H9 (cell line): ENCODE measurements at regions not wholly inside any gene's neighbourhood (a gene's known extent, or its start where the extent isn't known, plus 50 kb on each side); places are given as distances from the start of the nearest gene placed in this dataset.

ENCODE experiments used
- DNase-seq: peaks from one replicate; pipeline ENCODE4 v3.0.0-alpha.2; 2017
- H2AFZ ChIP-seq: one replicate; pipeline ENCODE4 v1.6.1; 2013; ENCODE audit warnings: mild to moderate bottlenecking, low read length, control low read depth, moderate library complexity
- H2AK5ac ChIP-seq: 2 replicates; pipeline ENCODE4 v1.6.1; 2013; ENCODE audit warnings: low read length, control low read depth, mixed read lengths; ENCODE audit not compliant: insufficient read length
- H2BK120ac ChIP-seq: one replicate; pipeline ENCODE4 v1.6.1; 2013; ENCODE audit warnings: low read depth, mild to moderate bottlenecking, low read length, control low read depth, inconsistent platforms; ENCODE audit not compliant: poor library complexity, severe bottlenecking
- H2BK12ac ChIP-seq: 2 replicates; pipeline ENCODE4 v1.6.1; 2013; ENCODE audit warnings: low read length, control low read depth, mixed read lengths, low read depth; ENCODE audit not compliant: insufficient read length
- H2BK15ac ChIP-seq: 2 replicates; pipeline ENCODE4 v1.6.1; 2013; ENCODE audit warnings: low read depth, low read length, control low read depth
- H2BK20ac ChIP-seq: one replicate; pipeline ENCODE4 v1.6.1; 2013; ENCODE audit warnings: low read depth, mild to moderate bottlenecking, low read length, control low read depth, inconsistent platforms; ENCODE audit not compliant: poor library complexity, severe bottlenecking
- H2BK5ac ChIP-seq: 2 replicates; pipeline ENCODE4 v1.6.1; 2013; ENCODE audit warnings: low read length, control low read depth, mixed read lengths; ENCODE audit not compliant: insufficient read length
- H3K14ac ChIP-seq: 2 replicates; pipeline ENCODE4 v1.6.1; 2013; ENCODE audit warnings: low read length, control low read depth; ENCODE audit not compliant: insufficient read depth
- H3K18ac ChIP-seq: 2 replicates; pipeline ENCODE4 v1.6.1; 2013; ENCODE audit warnings: low read depth, mild to moderate bottlenecking, mixed read lengths, low read length, control low read depth; ENCODE audit not compliant: insufficient read length
- H3K23ac ChIP-seq: 2 replicates; pipeline ENCODE4 v1.6.1; 2013; ENCODE audit warnings: low read length, control low read depth, mixed read lengths, low read depth; ENCODE audit not compliant: insufficient read length
- H3K23me2 ChIP-seq: 2 replicates; pipeline ENCODE4 v1.6.1; 2013; ENCODE audit warnings: low read depth, mild to moderate bottlenecking, mixed read lengths, low read length, control low read depth; ENCODE audit not compliant: insufficient read length, poor library complexity, severe bottlenecking
- H3K27ac ChIP-seq: 2 replicates; pipeline ENCODE4 v1.5.1; 2013; ENCODE audit warnings: low read length, control low read depth, mixed read lengths, low read depth; ENCODE audit not compliant: insufficient read length
- H3K27me3 ChIP-seq: 2 replicates; pipeline ENCODE4 v1.6.1; 2013; ENCODE audit warnings: low read length, control low read depth, inconsistent platforms; ENCODE audit not compliant: insufficient read depth
- H3K4ac ChIP-seq: 2 replicates; pipeline ENCODE4 v1.6.1; 2013; ENCODE audit warnings: low read depth, mild to moderate bottlenecking, control low read depth, inconsistent platforms, low read length, moderate library complexity
- H3K4me1 ChIP-seq: 2 replicates; pipeline ENCODE4 v1.6.1; 2013; ENCODE audit warnings: low read length, control low read depth, inconsistent platforms; ENCODE audit not compliant: insufficient read depth
- H3K4me2 ChIP-seq: 2 replicates; pipeline ENCODE4 v1.6.1; 2013; ENCODE audit warnings: low read length, control low read depth, mixed read lengths; ENCODE audit not compliant: insufficient read length, insufficient read depth
- H3K56ac ChIP-seq: 2 replicates; pipeline ENCODE4 v1.6.1; 2013; ENCODE audit warnings: low read depth, mild to moderate bottlenecking, mixed read lengths, low read length, control low read depth; ENCODE audit not compliant: insufficient read length
- H3K79me1 ChIP-seq: 2 replicates; pipeline ENCODE4 v1.6.1; 2013; ENCODE audit warnings: low read depth, mild to moderate bottlenecking, moderate library complexity, low read length, control low read depth, inconsistent platforms; ENCODE audit not compliant: insufficient read depth, poor library complexity, severe bottlenecking
- H3K79me2 ChIP-seq: 2 replicates; pipeline ENCODE4 v1.6.1; 2013; ENCODE audit warnings: low read length, control low read depth, inconsistent platforms; ENCODE audit not compliant: insufficient read depth
- H3K9ac ChIP-seq: 2 replicates; pipeline ENCODE4 v1.6.1; 2013; ENCODE audit warnings: low read length, control low read depth, mixed read lengths; ENCODE audit not compliant: insufficient read length; ENCODE audit errors: extremely low read depth
- H3K9me3 ChIP-seq: one replicate; pipeline ENCODE4 v1.6.1; 2013; ENCODE audit warnings: low read depth, low read length, inconsistent platforms; ENCODE audit not compliant: control insufficient read depth
- H3T11ph ChIP-seq: one replicate; pipeline ENCODE4 v1.6.1; 2013; ENCODE audit warnings: mild to moderate bottlenecking, low read length, control low read depth, inconsistent platforms
- H4K20me1 ChIP-seq: one replicate; pipeline ENCODE4 v1.6.1; 2013; ENCODE audit not compliant: control insufficient read depth, insufficient read length, insufficient read depth
- H4K5ac ChIP-seq: 2 replicates; pipeline ENCODE4 v1.6.1; 2013; ENCODE audit warnings: low read depth, mild to moderate bottlenecking, mixed read lengths, low read length, control low read depth; ENCODE audit not compliant: insufficient read length
- H4K8ac ChIP-seq: replicated peaks from 2 replicates; pipeline ENCODE4 v1.6.1; 2013; ENCODE audit warnings: low read length, control low read depth, mixed read lengths, low read depth; ENCODE audit not compliant: insufficient read length
- H4K91ac ChIP-seq: 2 replicates; pipeline ENCODE4 v1.6.1; 2013; ENCODE audit warnings: low read depth, mild to moderate bottlenecking, moderate library complexity, mixed read lengths, low read length, control low read depth; ENCODE audit not compliant: insufficient read length
- H3K27ac Mint-ChIP-seq, 3 experiments: 2 replicates in 2 of 3; 3 replicates in 1 of 3; pipeline ENCODE4 v1.8.0; 2020 to 2021; ENCODE audit warnings: mixed read lengths in 3 of 3, mild to moderate bottlenecking in 1 of 3, moderate library complexity in 1 of 3
- H3K27me3 Mint-ChIP-seq: 2 replicates; pipeline ENCODE4 v1.8.0; 2021; ENCODE audit warnings: low read depth, mild to moderate bottlenecking, moderate library complexity, mixed read lengths
- H3K36me3 Mint-ChIP-seq, 3 experiments: 2 replicates in 2 of 3; 3 replicates in 1 of 3; pipeline ENCODE4 v1.8.0; 2020 to 2021; ENCODE audit warnings: low read depth in 3 of 3, mixed read lengths in 3 of 3; ENCODE audit not compliant: insufficient read depth in 1 of 3
- H3K4me1 Mint-ChIP-seq, 2 experiments: 2 replicates each; pipeline ENCODE4 v1.8.0; 2020; ENCODE audit warnings: mixed read lengths in 2 of 2
- H3K4me3 Mint-ChIP-seq, 2 experiments: 2 replicates in 1 of 2; 3 replicates in 1 of 2; pipeline ENCODE4 v1.8.0; 2020 to 2021; ENCODE audit warnings: mild to moderate bottlenecking in 2 of 2, mixed read lengths in 2 of 2, moderate library complexity in 1 of 2
- H3K9me3 Mint-ChIP-seq, 2 experiments: 2 replicates in 1 of 2; 3 replicates in 1 of 2; pipeline ENCODE4 v1.8.0; 2020; ENCODE audit warnings: mild to moderate bottlenecking in 2 of 2, mixed read lengths in 2 of 2, moderate library complexity in 1 of 2
- WGBS: extraction: QIAGEN DNeasy Blood & Tissue Kit; methylation state at CpG from one replicate; pipeline ENCODE4 v1.1.7; 2013; ENCODE audit warnings: missing lambda C conversion rate, low lambda C conversion rate, mixed read lengths; ENCODE audit not compliant: insufficient read length; ENCODE audit errors: extremely low coverage; 5-methylcytosine and 5-hydroxymethylcytosine counted together
- TF ChIP-seq, protein P1 (sequence below): fragments of 200-600 bp; sonication (generic); conservative IDR thresholded peaks from 3 replicates; pipeline ENCODE4 v1.8.0; 2021; ENCODE audit warnings: antibody characterized with exemption, mild to moderate bottlenecking

- Histone ChIP-seq H3K4ac (no peak overlapping the region), H2AK5ac (no peak overlapping the region), H3K56ac (no peak overlapping the region), H3K4me1 (no peaks in the 10 kb centered on the region; the same call in 1 of the 2 replicates), H4K91ac (no peak overlapping the region), H4K5ac (no peak overlapping the region), H4K20me1 (no peaks in the 10 kb centered on the region), H3K9me3 (peaks cover 24% of the 10 kb centered on the region), H3T11ph (no peak overlapping the region), H3K23ac (no peak overlapping the region), H3K18ac (no peak overlapping the region), H2BK120ac (no peak overlapping the region), H3K79me2 (no peaks in the 10 kb centered on the region), H3K79me1 (no peaks in the 10 kb centered on the region), H3K27ac (no peak overlapping the region), H3K27me3 (no peaks in the 10 kb centered on the region), H2BK12ac (no peak overlapping the region), H2BK20ac (no peak overlapping the region), H3K9ac (no peak overlapping the region), H2AFZ (no peak overlapping the region), H2BK15ac (no peak overlapping the region), H3K4me2 (peak overlapping the region; percentile 43), H2BK5ac (no peak overlapping the region), H4K8ac (no peak overlapping the region), H3K14ac (no peak overlapping the region), H3K23me2 (no peaks in the 10 kb centered on the region)
- Mint-ChIP-seq H3K4me3 (no peak overlapping the region), H3K27me3 (no peaks in the 10 kb centered on the region; the same call in 1 of the 2 replicates), H3K27ac (peak overlapping the region in 1 of 3 experiments; percentile 62; a peak in 3 of 7 replicates), H3K4me1 (peaks cover 8 to 11% of the 10 kb centered on the region in 2 experiments), H3K9me3 (peaks cover 34 to 37% of the 10 kb centered on the region in 2 experiments), H3K36me3 (peaks cover 23 to 39% (median 32%) of the 10 kb centered on the region in 3 experiments)
- TF ChIP-seq, protein P1, sequence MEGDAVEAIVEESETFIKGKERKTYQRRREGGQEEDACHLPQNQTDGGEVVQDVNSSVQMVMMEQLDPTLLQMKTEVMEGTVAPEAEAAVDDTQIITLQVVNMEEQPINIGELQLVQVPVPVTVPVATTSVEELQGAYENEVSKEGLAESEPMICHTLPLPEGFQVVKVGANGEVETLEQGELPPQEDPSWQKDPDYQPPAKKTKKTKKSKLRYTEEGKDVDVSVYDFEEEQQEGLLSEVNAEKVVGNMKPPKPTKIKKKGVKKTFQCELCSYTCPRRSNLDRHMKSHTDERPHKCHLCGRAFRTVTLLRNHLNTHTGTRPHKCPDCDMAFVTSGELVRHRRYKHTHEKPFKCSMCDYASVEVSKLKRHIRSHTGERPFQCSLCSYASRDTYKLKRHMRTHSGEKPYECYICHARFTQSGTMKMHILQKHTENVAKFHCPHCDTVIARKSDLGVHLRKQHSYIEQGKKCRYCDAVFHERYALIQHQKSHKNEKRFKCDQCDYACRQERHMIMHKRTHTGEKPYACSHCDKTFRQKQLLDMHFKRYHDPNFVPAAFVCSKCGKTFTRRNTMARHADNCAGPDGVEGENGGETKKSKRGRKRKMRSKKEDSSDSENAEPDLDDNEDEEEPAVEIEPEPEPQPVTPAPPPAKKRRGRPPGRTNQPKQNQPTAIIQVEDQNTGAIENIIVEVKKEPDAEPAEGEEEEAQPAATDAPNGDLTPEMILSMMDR: no peak
- no CpG with 5 or more reads among the region's 3 CpGs for WGBS
- DNase-seq: no peak
Measured at GRCh38 chr5:164798110-164798509, 1292.7 kb downstream of the MAT2B start.
